ENCODE measurements at regions not wholly inside any gene's neighbourhood (a gene's known extent, or its start where the extent isn't known, plus 50 kb on each side); places are given as distances from the start of the nearest gene placed in this dataset.
A peak's percentile ranks its signal among the peaks of the same experiment; 100 is the strongest.

- H3K4me1 ChIP-seq, result no peaks in the 10 kb centered on the region
- intact Hi-C loops (cut with DNase I), result no loop called here
- no peaks in the 10 kb centered on the region for H3K9me3 ChIP-seq
- TF ChIP-seq, protein P1, sequence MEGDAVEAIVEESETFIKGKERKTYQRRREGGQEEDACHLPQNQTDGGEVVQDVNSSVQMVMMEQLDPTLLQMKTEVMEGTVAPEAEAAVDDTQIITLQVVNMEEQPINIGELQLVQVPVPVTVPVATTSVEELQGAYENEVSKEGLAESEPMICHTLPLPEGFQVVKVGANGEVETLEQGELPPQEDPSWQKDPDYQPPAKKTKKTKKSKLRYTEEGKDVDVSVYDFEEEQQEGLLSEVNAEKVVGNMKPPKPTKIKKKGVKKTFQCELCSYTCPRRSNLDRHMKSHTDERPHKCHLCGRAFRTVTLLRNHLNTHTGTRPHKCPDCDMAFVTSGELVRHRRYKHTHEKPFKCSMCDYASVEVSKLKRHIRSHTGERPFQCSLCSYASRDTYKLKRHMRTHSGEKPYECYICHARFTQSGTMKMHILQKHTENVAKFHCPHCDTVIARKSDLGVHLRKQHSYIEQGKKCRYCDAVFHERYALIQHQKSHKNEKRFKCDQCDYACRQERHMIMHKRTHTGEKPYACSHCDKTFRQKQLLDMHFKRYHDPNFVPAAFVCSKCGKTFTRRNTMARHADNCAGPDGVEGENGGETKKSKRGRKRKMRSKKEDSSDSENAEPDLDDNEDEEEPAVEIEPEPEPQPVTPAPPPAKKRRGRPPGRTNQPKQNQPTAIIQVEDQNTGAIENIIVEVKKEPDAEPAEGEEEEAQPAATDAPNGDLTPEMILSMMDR (IDR thresholded peaks at IDR 0.05), result no peak
- no peaks in the 10 kb centered on the region for H3K36me3 ChIP-seq
- DNase-seq (no peak), ATAC-seq (no peak)
- no peaks in the 10 kb centered on the region for H3K27me3 ChIP-seq
- H3K4me3 ChIP-seq, result no peak overlapping the region
- no peak overlapping the region for H3K27ac ChIP-seq
Measured at GRCh38 chr3:144462337-144462736, 490.7 kb downstream of the DIPK2A start.

GRCh38 chr3:144463911-144464310, 492.3 kb downstream of the DIPK2A start:
- Histone ChIP-seq H3K27ac (no peak overlapping the region), H3K9me3 (no peaks in the 10 kb centered on the region), H3K27me3 (no peaks in the 10 kb centered on the region), H3K4me1 (no peaks in the 10 kb centered on the region), H3K36me3 (no peaks in the 10 kb centered on the region), H3K4me3 (no peak overlapping the region)
- intact Hi-C loops (cut with DNase I), result no loop called here
- DNase-seq, result no peak
- no peak for ATAC-seq
- TF ChIP-seq, protein P1 (IDR thresholded peaks at IDR 0.05), result no peak

DNA sequence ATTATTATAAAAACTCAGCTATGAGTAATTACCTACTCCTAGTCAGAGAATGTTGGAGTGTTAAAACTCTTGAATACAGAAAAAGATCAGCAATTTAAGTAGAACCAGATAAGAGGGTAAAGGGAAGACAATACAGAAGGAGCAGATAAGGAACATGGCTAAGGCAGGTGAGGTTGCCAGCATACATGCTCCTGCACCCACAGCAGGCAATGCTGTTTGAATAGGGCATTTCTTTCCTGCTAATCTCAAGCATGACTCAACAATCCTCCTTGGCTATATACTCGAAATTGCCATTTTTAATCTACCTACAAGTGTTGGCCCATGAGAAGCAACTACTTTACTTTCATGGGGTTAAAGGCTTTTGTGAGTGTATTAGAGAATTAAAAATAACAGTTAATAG, 494.5 kb downstream of the DIPK2A start:
- TF ChIP-seq, protein P1 (IDR thresholded peaks at IDR 0.05), result no peak
- Histone ChIP-seq H3K9me3 (no peaks in the 10 kb centered on the region), H3K27me3 (no peaks in the 10 kb centered on the region), H3K4me1 (no peaks in the 10 kb centered on the region), H3K4me3 (no peak overlapping the region), H3K27ac (no peak overlapping the region), H3K36me3 (no peaks in the 10 kb centered on the region)
- DNase-seq (no peak), ATAC-seq (peak; percentile 46)
- intact Hi-C loops (cut with DNase I), result no loop called here

- DNase-seq (no peak), ATAC-seq (no peak)
- TF ChIP-seq, protein P1 (IDR thresholded peaks at IDR 0.05), result no peak
- no peak overlapping the region for H3K27ac ChIP-seq
- H3K27me3 ChIP-seq, result no peaks in the 10 kb centered on the region
- H3K9me3 ChIP-seq, result no peaks in the 10 kb centered on the region
- H3K4me3 ChIP-seq, result no peak overlapping the region
- no peaks in the 10 kb centered on the region for H3K36me3 ChIP-seq
- H3K4me1 ChIP-seq, result no peaks in the 10 kb centered on the region
- intact Hi-C loops (cut with DNase I), result no loop called here
Measured at GRCh38 chr3:144466540-144466939, 494.9 kb downstream of the DIPK2A start.

DNA sequence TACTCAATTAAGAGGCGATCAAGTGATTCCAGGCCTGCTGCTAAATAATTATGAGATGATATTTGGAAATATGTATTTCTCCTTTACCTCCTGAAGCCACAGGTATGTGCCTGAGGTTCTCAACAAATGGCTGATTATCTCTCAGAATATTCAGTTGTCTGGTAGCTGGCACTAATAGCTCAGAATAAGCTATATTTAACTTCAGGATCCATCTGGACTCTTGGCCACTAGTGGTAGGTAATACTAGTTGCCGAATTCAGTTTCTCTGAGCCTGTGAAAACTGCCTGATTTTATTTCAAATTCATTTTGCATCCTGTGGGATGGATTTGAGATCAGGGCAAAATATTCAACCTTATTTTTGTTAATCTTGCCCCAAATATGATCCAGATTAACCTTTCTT, 499.0 kb downstream of the DIPK2A start:
- TF ChIP-seq, protein P1 (IDR thresholded peaks at IDR 0.05), result no peak
- no peak overlapping the region for H3K4me3 ChIP-seq
- no peak for DNase-seq

More for the DNA sequence above, 499.0 kb downstream of the DIPK2A start:
- H3K27me3 ChIP-seq, result no peaks in the 10 kb centered on the region
- no peak overlapping the region for H3K27ac ChIP-seq
- H3K4me1 ChIP-seq, result no peaks in the 10 kb centered on the region
- intact Hi-C loops (cut with DNase I), result no loop called here
- no peak for ATAC-seq
- no peaks in the 10 kb centered on the region for H3K36me3 ChIP-seq
- no peaks in the 10 kb centered on the region for H3K9me3 ChIP-seq

Data from left lung (tissue), 4 donors.